ENCODE measurements at regions not wholly inside any gene's neighbourhood (a gene's known extent, or its start where the extent isn't known, plus 50 kb on each side); places are given as distances from the start of the nearest gene placed in this dataset.

GRCh38 chr2:204416236-204416635 lies 129.0 kb upstream of the PARD3B start:
- TF ChIP-seq CTCF (conservative IDR thresholded peaks at IDR 0.05; ENCODE audit: low read length) (no peak), EZH2phosphoT487 (IDR thresholded peaks at IDR 0.05; ENCODE audit: borderline replicate concordance) (no peak)
